ENCODE measurements at regions not wholly inside any gene's neighbourhood (a gene's known extent, or its start where the extent isn't known, plus 50 kb on each side); places are given as distances from the start of the nearest gene placed in this dataset.

DNA sequence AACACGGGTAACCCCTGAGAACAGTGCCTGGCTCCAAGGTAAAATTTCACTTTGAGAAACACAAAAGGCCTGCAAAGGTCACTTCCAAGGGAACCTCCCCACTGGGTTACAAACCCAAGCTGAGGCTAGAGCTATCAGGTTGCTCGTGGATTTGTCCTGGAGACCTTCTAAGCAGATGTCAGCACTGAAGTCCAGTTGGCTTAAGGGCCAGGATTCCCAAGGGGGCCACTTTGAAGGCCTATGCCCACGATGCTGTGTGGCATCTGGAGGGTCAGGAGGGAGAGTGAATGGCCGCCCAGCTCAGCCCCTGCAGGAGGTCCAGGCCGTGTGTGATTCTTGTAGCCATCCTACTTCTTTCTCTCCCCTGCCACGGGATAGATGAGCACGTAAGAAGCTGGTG, 100.2 kb upstream of the FSTL4 start:
- Histone ChIP-seq H3K27me3 (replicated peaks in 1 of 2; ENCODE audit: control insufficient read depth in 2 of 2, extremely low read depth in 1 of 2, insufficient read depth in 2 of 2, low read length in 1 of 2) (peaks cover 0 to 21% of the 10 kb centered on the region in 2 experiments), H3K4me3 (ENCODE audit: control insufficient read depth in 1 of 2, extremely low read depth in 1 of 2, low read length in 1 of 2) (no peak overlapping the region), H3K27ac (ENCODE audit: low read length) (no peak overlapping the region), H3K36me3 (ENCODE audit: control insufficient read depth in 2 of 2, extremely low read depth in 1 of 2, insufficient read depth in 1 of 2, low read length in 1 of 2) (no peaks in the 10 kb centered on the region), H3K9me3 (no peaks in the 10 kb centered on the region), H3K4me1 (ENCODE audit: control insufficient read depth in 1 of 2, extremely low read depth in 1 of 2, insufficient read depth in 2 of 2, low read length in 2 of 2) (no peaks in the 10 kb centered on the region)
- no peaks in the 10 kb centered on the region for H3K9me3 Mint-ChIP-seq
- H3K27ac Mint-ChIP-seq: no peak overlapping the region
- no peaks in the 10 kb centered on the region for H3K36me3 Mint-ChIP-seq
- peaks cover 6 to 24% of the 10 kb centered on the region in 2 donors for H3K27me3 Mint-ChIP-seq
- POLR2A ChIA-PET: no interaction called here
- no peak overlapping the region for H3K4me3 Mint-ChIP-seq
- DNase-seq: no peak
- ATAC-seq (replicated peaks in 1 of 4): no peak
- 58% methylated on average over 4 of the region's 7 CpGs for WGBS (ENCODE audit: insufficient coverage)
- H3K4me1 Mint-ChIP-seq: no peaks in the 10 kb centered on the region
- CTCF ChIA-PET: no interaction called here

DNA sequence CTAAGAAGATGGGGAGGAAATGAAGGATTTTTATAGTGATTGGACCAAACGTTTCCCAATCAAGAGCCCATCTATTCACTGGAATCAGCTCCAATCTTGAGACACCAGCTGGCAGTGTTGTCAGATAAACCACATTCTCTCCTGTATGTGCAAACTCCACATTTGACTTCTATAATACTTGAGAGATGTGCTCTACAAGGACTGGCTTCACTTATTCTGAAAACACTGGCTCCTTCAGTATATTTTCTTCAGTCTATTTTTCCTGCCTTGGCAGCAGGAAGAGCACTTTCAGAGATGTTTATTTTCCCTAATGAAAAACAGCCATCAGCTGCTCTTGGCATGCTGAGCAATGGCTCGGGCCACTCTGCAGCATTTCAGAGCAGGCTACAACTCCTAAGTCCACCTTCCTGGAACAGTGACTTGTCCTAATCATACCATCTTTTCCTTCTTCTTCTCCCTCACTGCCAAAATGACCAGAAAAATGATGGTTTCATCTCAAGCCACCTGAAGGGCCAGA, 96.9 kb upstream of the FSTL4 start:
- peaks cover 0 to 24% of the 10 kb centered on the region in 2 experiments for H3K27me3 ChIP-seq (replicated peaks in 1 of 2; ENCODE audit: control insufficient read depth in 2 of 2, extremely low read depth in 1 of 2, insufficient read depth in 2 of 2, low read length in 1 of 2)
- H3K4me1 ChIP-seq (ENCODE audit: control insufficient read depth in 1 of 2, extremely low read depth in 1 of 2, insufficient read depth in 2 of 2, low read length in 2 of 2): no peaks in the 10 kb centered on the region
- DNase-seq: no peak
- H3K4me3 ChIP-seq (ENCODE audit: control insufficient read depth in 1 of 2, extremely low read depth in 1 of 2, low read length in 1 of 2): no peak overlapping the region
- POLR2A ChIA-PET: no interaction called here
- H3K4me3 Mint-ChIP-seq: no peak overlapping the region
- H3K9me3 ChIP-seq: no peaks in the 10 kb centered on the region
- no peaks in the 10 kb centered on the region for H3K9me3 Mint-ChIP-seq
- no peak overlapping the region for H3K27ac Mint-ChIP-seq
- H3K27ac ChIP-seq (ENCODE audit: low read length): no peak overlapping the region
- CTCF ChIA-PET: no interaction called here
- ATAC-seq (replicated peaks in 1 of 4): no peak
- WGBS (ENCODE audit: insufficient coverage): 75% methylated on average over 1 of the region's 2 CpGs
- H3K36me3 Mint-ChIP-seq: no peaks in the 10 kb centered on the region
- H3K27me3 Mint-ChIP-seq: peaks cover 4 to 13% of the 10 kb centered on the region in 2 donors
- H3K36me3 ChIP-seq (ENCODE audit: control insufficient read depth in 2 of 2, extremely low read depth in 1 of 2, insufficient read depth in 1 of 2, low read length in 1 of 2): no peaks in the 10 kb centered on the region
- H3K4me1 Mint-ChIP-seq: no peaks in the 10 kb centered on the region

DNA sequence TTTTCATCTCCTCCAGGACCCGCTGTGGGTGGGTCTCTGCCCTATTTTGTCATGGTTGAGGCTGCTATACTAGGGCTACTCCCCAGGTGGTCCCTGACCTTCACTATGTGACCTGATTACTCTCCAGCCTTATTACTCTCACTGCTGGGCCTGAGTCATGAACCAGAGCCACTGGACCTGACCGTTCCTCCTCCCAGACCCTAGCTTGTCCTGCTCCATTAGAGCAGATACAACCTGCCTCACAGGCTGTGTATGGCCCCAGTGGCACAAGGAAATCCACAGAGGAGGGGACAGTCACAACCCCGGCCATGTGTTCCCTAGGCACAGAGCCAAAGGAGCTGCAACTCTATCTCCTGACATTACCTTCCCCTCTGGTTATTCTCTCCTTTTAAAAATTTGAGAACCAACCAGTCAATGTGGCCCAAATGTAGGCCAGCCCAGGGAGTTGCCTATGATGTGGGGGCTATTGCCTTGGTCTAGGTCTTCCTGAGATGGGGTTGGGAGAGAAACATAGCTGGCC, 96.0 kb upstream of the FSTL4 start:
- Histone ChIP-seq H3K36me3 (ENCODE audit: control insufficient read depth in 2 of 2, extremely low read depth in 1 of 2, insufficient read depth in 1 of 2, low read length in 1 of 2) (no peaks in the 10 kb centered on the region), H3K4me1 (ENCODE audit: control insufficient read depth in 1 of 2, extremely low read depth in 1 of 2, insufficient read depth in 2 of 2, low read length in 2 of 2) (no peaks in the 10 kb centered on the region), H3K9me3 (no peaks in the 10 kb centered on the region), H3K27ac (ENCODE audit: low read length) (no peak overlapping the region), H3K27me3 (replicated peaks in 1 of 2; ENCODE audit: control insufficient read depth in 2 of 2, extremely low read depth in 1 of 2, insufficient read depth in 2 of 2, low read length in 1 of 2) (peaks cover 0 to 19% of the 10 kb centered on the region in 2 experiments), H3K4me3 (ENCODE audit: control insufficient read depth in 1 of 2, extremely low read depth in 1 of 2, low read length in 1 of 2) (no peak overlapping the region)
- ATAC-seq (replicated peaks in 1 of 4) (no peak), DNase-seq (no peak)
- Mint-ChIP-seq H3K27ac (no peak overlapping the region), H3K27me3 (peaks cover 2 to 13% of the 10 kb centered on the region in 2 donors), H3K4me1 (no peaks in the 10 kb centered on the region), H3K36me3 (no peaks in the 10 kb centered on the region), H3K4me3 (no peak overlapping the region), H3K9me3 (no peaks in the 10 kb centered on the region)
- POLR2A ChIA-PET: no interaction called here
- 59% methylated on average over 2 of the region's 3 CpGs for WGBS (ENCODE audit: insufficient coverage)
- CTCF ChIA-PET: no interaction called here

DNA sequence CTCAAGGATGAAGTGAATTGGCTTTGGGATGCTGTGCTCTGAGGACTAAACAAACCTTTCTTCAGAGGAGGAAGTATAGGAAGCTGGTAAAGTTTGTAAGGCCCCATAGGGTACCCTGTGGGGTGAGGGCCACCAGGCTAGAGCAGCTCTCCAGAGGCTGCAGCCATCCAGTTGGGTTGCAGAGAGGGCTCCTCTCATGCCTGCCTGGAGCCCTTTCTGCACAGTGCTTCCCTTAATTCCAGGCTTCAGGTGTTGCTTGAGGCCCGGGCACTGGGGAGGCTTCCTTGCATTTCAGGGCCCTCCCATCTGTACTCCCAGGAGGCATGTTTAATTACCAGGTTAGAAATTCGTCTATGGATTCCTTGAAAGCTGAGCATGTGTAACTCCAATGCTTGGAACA, 95.3 kb upstream of the FSTL4 start:
- H3K36me3 Mint-ChIP-seq: no peaks in the 10 kb centered on the region
- CTCF ChIA-PET: no interaction called here
- Histone ChIP-seq H3K27me3 (replicated peaks in 1 of 2; ENCODE audit: control insufficient read depth in 2 of 2, extremely low read depth in 1 of 2, insufficient read depth in 2 of 2, low read length in 1 of 2) (peaks cover 0 to 16% of the 10 kb centered on the region in 2 experiments), H3K36me3 (ENCODE audit: control insufficient read depth in 2 of 2, extremely low read depth in 1 of 2, insufficient read depth in 1 of 2, low read length in 1 of 2) (no peaks in the 10 kb centered on the region), H3K4me1 (ENCODE audit: control insufficient read depth in 1 of 2, extremely low read depth in 1 of 2, insufficient read depth in 2 of 2, low read length in 2 of 2) (no peaks in the 10 kb centered on the region), H3K27ac (ENCODE audit: low read length) (no peak overlapping the region), H3K4me3 (ENCODE audit: control insufficient read depth in 1 of 2, extremely low read depth in 1 of 2, low read length in 1 of 2) (no peak overlapping the region), H3K9me3 (no peaks in the 10 kb centered on the region)
- H3K4me1 Mint-ChIP-seq: no peaks in the 10 kb centered on the region
- 13% methylated on average over 2 of the region's 2 CpGs for WGBS (ENCODE audit: insufficient coverage)
- peaks cover 0 to 13% of the 10 kb centered on the region in 2 donors for H3K27me3 Mint-ChIP-seq
- ATAC-seq (replicated peaks in 1 of 4) (no peak), DNase-seq (no peak)
- POLR2A ChIA-PET: no interaction called here
- no peaks in the 10 kb centered on the region for H3K9me3 Mint-ChIP-seq
- H3K4me3 Mint-ChIP-seq: no peak overlapping the region
- no peak overlapping the region for H3K27ac Mint-ChIP-seq

GRCh38 chr5:133706506-133707430, 94.4 kb upstream of the FSTL4 start:
- 71% methylated on average over 6 of the region's 10 CpGs for WGBS (ENCODE audit: insufficient coverage)
- Mint-ChIP-seq H3K27me3 (peaks cover 0 to 12% of the 10 kb centered on the region in 2 donors), H3K4me3 (no peak overlapping the region), H3K27ac (no peak overlapping the region), H3K9me3 (no peaks in the 10 kb centered on the region), H3K4me1 (no peaks in the 10 kb centered on the region), H3K36me3 (no peaks in the 10 kb centered on the region)
- CTCF ChIA-PET: no interaction called here
- Histone ChIP-seq H3K4me1 (ENCODE audit: control insufficient read depth in 1 of 2, extremely low read depth in 1 of 2, insufficient read depth in 2 of 2, low read length in 2 of 2) (no peaks in the 10 kb centered on the region), H3K4me3 (ENCODE audit: control insufficient read depth in 1 of 2, extremely low read depth in 1 of 2, low read length in 1 of 2) (no peak overlapping the region), H3K27ac (ENCODE audit: low read length) (no peak overlapping the region), H3K9me3 (no peaks in the 10 kb centered on the region), H3K36me3 (ENCODE audit: control insufficient read depth in 2 of 2, extremely low read depth in 1 of 2, insufficient read depth in 1 of 2, low read length in 1 of 2) (no peaks in the 10 kb centered on the region), H3K27me3 (replicated peaks in 1 of 2; ENCODE audit: control insufficient read depth in 2 of 2, extremely low read depth in 1 of 2, insufficient read depth in 2 of 2, low read length in 1 of 2) (peaks cover 0 to 11% of the 10 kb centered on the region in 2 experiments)
- POLR2A ChIA-PET: no interaction called here
- DNase-seq: no peak
- ATAC-seq (replicated peaks in 1 of 4): no peak

- Mint-ChIP-seq H3K4me1 (no peaks in the 10 kb centered on the region), H3K27ac (no peak overlapping the region), H3K36me3 (no peaks in the 10 kb centered on the region), H3K9me3 (no peaks in the 10 kb centered on the region), H3K27me3 (peaks cover 0 to 5% of the 10 kb centered on the region in 2 donors), H3K4me3 (no peak overlapping the region)
- DNase-seq (no peak), ATAC-seq (replicated peaks in 1 of 4) (no peak)
- CTCF ChIA-PET: no interaction called here
- H3K9me3 ChIP-seq: no peaks in the 10 kb centered on the region
- whole genome bisulfite sequencing (ENCODE audit: insufficient coverage): 76% methylated on average over 3 of the region's 3 CpGs
- no peak overlapping the region for H3K27ac ChIP-seq (ENCODE audit: low read length)
- H3K36me3 ChIP-seq (ENCODE audit: control insufficient read depth in 2 of 2, extremely low read depth in 1 of 2, insufficient read depth in 1 of 2, low read length in 1 of 2): no peaks in the 10 kb centered on the region
- no peak overlapping the region for H3K4me3 ChIP-seq (ENCODE audit: control insufficient read depth in 1 of 2, extremely low read depth in 1 of 2, low read length in 1 of 2)
- POLR2A ChIA-PET: no interaction called here
- peaks cover 0 to 14% of the 10 kb centered on the region in 2 experiments for H3K27me3 ChIP-seq (replicated peaks in 1 of 2; ENCODE audit: control insufficient read depth in 2 of 2, extremely low read depth in 1 of 2, insufficient read depth in 2 of 2, low read length in 1 of 2)
- no peaks in the 10 kb centered on the region for H3K4me1 ChIP-seq (ENCODE audit: control insufficient read depth in 1 of 2, extremely low read depth in 1 of 2, insufficient read depth in 2 of 2, low read length in 2 of 2)
These were observed 93.0 kb upstream of the FSTL4 start for GRCh38 chr5:133705331-133705730.

Measured in T-cell (primary cell).